Activated T-cell treated with anti-CD3 and anti-CD28 coated beads, Interleukin-2, amount 50 U/mL, for 48 hours (primary cell): ENCODE measurements at regions not wholly inside any gene's neighbourhood (a gene's known extent, or its start where the extent isn't known, plus 50 kb on each side); places are given as distances from the start of the nearest gene placed in this dataset.

Experiments
- DNase-seq, 2 experiments: peaks; one replicate each; pipeline ENCODE4 v3.0.0-alpha.2; 2020

DNA sequence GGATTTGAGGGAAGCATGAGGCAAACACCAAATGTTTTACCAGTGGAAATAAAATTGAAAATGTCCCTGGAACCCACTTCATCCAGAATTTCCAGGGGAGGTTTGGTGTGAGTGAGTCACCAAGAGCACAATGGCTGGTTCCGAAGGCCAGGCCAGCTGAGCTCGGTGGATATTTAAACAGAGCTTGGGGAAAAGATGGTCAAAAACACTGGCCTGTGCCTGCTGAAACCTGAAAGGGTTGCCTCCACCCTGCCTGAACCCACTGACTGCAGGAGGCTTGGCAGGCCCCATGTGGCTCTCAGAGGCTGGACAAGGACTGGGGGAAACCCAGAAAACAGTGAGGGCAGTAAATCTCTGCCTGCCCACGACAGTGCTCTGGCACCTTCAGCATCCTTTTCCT lies 93.9 kb downstream of the TTC32 start:
- no peak for DNase-seq

DNA sequence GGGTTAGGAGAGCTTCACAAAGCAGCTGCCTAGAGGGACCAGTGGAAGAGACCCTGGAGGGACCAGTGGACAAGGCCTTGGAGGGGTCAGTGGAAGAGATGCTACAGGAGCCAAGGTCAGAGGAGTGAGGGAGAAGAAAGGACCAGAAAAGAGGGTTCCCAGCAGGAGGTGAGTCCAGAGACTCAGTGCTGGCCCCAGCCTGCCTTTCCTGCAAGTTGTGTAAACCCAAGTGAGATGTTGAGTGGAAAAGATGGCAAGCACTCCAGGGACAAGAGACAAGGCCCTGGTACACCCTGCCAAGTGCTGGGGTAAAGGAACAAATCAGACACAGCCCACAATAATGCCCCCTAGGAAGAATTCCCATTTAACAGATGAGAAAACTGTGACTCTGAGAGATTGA lies 94.4 kb downstream of the TTC32 start:
- DNase-seq = no peak

DNA sequence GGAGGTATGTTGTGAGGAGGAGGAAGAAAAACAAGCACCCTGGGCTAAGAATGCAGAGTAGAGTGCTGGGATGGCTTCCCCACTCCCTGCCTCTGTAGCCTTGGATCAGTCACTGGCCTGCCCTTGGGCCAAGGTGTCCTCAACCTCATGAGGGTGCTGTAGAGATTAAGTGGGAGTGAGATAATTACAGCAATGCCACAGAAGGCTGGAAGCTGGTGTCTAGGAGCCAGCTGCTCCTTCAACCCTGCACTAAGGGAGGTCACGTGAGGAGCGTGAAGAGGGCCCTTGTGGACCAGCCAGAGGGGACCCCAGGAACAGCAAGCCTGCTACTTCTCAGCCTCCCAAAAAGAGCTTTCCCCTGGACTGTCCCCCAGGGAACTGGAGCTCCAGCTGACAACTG lies 95.2 kb downstream of the TTC32 start:
- DNase-seq = no peak

DNA sequence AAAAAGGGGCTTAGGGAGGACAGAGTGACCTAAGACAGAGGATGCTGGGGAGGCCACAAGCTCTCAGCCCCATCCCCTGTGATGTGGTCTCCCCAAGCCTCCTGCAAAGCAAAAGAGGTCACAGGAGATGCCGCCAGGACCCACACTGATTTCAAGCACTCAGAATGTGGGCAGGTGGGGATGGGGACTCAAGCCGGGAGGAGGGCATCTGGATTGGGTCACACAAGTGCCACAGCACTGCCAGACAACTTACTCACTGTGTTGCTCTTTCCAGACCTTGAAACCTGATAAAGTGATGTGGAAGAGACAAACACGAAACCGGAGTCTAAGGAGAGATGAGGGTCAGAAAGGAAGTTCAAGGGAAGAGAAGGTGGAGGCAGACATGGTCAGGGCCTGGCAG lies 95.7 kb downstream of the TTC32 start:
- DNase-seq = no peak

DNA sequence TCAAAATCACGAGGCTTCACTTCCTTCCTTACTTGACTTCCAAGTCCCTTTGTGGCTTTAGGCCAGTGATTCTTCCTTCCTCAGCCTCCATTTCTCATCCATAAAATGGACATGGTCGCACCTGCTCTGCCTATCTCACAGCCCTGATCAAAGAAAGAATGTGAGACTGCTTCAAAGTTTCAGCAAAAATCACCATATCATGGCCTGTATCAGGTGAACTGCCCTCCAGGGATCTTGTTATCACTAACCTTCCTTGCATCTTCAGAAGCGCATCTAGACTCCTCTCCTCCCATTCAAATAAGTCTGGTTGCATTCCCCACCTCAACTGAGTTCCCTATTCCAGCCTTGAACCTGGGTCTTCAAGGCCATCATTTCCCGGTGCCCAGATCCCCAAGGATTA lies 96.5 kb downstream of the TTC32 start:
- no peak for DNase-seq

DNA sequence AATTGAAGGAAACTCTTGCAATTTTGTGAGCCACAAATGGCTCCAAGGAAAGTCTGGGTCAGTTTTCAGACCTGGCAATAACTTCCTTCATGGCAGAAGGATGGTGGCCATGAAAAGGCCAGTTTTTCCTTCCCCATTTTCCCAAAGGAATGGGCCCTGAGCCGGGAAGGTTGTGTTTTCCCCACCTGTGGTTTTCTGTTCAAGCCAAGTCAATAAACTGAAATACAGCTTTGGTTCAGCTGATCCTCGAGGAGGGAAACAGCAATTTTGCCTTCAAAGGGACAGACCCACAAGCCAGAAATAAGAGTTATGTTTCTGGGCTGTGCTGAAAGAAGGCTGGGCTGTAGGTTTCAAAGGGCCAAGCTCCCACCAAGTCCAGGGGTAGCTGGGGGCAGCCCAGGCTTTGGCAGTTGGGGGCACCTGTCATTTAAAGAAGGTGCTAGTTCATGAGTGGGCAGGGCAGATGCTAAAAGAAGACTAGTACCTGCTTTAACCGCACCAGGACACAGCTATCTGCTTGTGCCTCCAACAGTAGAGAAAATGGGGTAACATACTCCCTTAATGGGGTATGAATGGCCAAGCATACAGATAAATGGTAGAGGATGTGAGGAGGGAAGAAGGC lies 97.0 kb downstream of the TTC32 start:
- no peak for DNase-seq

DNA sequence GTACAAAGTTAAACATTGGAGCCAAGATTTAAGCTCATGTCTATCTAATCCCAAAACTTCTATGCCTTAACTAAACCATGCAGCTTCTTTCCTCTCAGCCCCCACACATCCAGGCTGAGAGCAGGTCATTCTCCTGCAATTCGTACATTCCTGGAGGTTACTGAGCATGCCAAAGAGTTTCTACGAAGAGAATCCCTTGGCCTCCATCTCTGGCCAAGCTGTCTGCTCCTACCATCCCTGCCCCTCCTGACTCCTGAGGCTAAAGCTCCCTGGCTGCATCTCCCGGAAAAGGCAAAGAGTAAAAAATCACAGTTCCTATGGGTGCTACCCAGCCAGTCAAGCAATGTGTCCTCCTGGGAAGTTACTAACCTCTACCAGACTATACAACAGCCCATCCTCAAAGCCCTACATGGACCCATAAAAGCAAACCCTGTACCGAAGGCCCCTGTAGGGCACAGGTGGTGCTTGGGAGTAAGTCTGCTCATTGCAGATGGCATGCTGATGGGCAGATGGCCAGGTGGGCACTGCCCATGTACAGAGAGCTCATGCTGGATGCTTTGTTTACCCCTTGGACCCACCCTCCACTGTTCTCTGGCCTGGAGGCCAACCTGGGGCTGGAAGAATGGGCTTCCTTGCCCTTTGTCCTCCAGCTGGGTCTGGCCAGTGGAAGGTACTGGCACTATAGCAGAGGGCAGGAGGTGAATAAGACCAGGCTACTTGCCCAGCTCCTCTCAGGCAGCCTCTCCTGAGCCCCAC lies 99.5 kb downstream of the TTC32 start:
- DNase-seq = no peak

DNA sequence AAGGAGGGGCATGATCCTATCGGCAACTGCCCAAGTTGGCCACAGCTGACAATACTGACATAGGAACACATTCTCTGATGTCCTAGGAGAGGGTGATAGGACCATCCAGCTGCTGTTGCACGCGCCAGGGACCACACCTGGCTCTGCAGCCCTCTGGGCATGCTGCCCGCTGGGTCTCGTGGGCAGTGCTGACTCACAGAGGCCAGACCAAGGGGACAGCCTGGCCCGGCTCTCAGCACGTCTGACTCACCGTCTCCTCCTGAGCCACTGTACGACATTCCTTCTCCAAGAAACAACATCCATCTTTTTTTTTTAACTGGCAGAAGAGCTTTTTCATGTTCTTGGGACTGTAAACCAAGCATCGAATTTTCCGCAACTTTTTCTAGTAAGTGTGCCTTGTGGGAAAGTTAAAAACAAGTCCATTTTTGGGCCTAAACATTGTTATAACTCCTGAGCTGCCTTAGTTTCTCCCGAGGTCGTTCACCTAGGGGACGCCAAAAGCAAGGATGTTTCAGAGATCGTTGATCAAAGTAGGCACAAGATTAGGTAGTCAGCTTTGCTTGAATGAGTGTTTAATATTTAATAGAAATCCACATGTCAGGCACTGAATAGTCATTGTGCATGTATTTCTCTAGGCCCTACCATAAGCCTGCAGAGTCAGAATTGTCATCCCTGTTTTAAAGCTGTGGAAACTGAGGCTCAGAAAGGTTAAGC lies 100.3 kb downstream of the TTC32 start:
- DNase-seq = no peak

DNA sequence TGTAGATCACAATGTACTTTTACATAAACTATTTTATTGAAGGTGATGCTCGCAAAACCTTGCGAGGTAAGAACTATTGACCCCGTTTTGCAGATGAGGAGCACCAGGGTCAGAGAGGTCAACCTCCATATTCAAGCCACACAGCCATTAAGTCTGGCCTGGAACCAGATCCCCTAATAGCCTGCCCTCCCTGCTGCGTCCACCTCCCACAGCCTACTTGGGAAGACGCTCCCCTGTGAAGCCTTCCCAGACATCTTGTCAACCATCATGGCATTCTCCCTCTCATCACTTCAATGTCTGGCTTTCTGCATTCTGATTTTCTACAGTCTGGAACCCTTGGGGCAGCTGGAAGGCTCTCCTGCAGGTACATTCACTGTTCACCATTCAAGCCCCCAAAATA lies 101.0 kb downstream of the TTC32 start:
- no peak for DNase-seq

DNA sequence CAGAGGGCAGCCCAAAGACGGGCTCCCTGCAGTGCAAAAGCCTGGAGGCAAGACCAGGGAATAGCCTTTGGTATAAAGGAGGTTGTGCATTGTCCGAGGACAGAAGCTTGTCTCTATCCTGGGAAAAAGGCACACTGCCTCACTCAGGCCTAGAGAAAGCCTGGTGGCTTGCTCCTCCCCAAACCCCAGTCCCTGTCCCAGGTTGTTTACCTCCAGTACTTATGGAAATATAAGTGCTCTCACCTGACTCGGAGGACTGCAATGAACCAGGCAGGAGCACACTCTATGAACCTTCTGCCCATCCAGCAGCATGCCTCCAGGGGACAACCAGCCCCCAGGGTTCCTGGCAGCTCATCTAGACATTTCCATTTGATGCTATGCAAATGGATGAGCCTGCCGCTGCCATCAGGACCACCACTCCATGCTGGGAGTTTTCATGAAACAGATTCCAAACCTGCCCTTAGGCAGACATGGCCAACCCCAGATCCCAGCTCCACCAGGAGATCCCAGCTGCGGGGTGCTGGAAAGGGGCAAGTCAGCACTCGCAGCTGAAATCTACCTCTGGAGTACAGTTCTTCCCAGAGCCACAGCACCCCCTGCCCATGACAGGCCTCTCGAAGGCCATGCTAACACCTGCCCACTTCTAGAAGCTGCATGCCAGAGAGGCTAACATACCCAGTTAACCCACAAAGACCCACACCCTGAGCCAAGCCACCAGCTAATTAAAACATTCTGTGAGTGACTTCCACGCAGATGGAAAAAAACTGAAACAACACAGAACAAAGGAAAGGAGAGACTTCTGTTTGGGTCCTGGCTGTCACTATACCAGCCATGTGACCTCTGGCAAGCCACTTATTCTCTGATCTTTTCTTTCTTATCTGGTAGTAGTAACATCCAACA lies 101.7 kb downstream of the TTC32 start:
- no peak for DNase-seq

DNA sequence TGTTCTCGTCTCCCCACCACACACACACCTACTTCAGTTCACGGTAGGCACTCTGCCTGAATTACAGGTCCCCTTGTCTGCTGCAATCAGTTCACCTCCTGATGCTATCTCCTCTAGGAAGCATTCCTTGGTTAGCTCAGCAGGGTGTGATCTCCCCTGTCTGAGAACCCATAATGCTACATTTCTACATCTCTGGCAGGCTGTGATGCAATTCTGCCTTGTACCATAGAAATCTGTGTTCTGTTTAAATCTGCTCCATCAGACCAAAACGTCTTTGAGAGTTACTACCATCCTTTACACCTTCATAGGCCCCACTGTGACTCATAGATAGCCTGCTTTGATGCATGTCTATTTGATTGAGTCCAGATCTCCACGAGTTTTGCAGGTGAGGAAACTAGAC lies 103.9 kb downstream of the TTC32 start:
- DNase-seq = no peak

DNA sequence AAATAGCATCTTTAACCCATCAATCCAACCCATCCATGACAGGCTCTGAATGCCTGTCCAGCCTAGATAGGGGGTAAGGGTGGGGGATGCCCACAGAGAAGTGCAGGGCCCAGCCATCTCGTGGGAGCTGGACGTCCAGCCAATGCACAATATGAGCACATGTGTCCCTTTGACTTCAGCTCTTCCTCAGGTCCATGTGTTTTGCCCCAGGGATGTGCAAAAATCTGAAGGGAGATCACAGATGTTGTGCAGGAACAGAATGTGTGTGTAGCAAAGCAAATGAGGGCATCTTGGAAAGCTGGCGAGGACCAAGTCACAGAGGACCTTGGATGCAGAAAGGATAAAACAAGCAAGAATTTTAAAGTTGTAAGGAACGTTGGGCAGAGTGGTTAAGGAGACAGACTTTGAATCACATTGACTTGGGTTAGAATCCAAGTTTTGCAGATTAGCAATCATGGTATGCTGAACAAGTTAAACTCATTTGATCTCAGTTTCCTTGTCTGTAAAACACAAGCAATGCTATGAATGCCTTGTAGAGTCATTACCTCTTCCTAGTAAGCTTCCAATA lies 104.5 kb downstream of the TTC32 start:
- no peak for DNase-seq

DNA sequence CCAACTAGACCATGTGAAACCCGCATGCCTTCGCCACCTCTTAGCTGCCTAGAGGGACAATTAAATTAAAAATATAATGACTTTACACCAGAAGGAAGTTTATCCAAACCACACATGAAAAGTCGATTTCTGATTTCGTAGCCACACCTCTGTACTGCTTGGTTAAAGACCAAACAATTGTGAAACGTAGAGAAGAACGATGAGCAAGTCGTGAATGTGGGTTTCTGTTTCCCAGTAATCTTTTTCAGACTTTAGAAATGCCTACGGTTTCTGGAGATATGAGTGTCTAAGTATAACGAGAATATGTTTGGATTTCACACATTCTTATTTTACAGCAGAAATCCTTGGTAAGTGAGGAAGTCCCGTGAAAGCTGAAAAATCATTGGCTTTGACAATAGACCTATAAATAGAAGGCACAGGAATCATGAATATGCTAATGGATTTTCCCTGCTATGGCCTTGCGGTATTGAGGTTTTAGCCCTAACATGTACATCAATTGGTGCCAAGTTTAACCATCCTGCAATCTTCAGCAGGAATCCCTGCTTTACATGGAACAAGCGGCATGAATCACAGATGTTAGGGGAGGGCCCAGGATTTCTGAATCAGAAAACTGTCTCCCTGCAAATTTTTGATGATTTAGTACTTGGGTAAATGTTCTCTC lies 105.6 kb downstream of the TTC32 start:
- no peak for DNase-seq

DNA sequence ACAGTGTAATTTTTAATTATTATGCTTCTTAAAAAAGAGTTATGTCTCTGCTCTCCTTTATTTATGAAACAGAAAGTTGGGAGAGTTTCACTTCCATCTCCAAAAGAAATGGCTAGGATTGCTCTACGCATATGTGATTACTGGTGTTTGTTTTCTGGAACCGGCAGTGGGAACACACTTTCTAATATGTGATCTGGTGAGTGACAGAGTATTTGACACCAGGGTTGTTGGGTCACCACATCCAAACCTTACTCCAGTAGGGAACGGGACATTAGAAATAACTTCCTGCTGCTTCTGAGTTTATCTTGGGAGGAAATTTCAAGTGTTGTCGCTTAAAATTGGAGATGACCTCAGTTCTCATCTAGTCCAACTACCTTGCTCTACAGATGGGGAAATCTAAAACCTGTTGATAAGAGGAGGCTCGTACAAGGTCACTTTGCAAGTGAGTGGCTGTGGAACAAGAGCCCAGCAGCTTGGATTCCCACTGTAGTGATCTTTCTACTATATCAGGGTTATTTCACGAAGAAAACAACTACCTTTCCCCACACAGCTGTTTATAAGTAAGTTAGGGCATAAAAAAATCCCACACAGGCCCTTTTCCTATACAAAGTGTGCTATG lies 108.5 kb downstream of the TTC32 start:
- DNase-seq = no peak

DNA sequence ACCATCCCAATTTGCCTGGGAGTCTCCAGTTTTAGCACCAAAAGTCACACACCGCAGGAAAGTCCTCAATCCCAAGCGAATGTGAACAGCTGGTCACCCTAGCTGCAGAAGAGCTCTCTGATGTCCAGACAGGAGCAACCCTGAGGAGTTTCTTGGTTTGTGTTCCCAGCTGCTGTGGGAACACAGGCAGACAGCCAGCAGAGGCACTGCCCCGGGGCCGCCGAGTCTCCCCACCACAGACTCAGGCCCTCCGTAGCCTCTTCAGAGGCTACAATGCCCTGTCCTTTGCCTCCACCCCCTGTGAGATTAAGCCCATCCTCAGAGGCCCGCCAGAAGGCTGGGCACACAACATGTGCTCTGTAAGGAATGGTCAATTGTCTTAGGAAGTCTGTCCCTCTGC lies 111.5 kb downstream of the TTC32 start:
- no peak for DNase-seq

DNA sequence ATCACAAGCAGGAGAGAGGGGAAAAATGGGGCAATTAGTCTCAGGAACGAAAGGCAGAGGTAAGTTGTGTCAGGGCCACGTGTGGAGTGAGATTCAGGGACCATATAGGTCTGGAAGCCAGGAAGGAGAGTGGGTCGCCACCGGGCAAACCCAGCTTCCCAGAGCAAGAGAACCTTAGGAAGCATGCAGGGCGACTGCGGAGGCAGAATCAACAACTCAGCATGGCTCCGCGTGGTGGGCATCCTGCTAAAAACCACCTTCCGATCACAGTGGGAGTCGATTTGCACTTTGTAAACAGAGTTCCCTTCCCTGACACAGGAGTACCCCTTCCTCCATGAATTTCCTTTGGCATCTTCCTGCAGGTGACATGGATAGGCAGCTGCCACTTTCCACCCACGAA lies 114.6 kb downstream of the TTC32 start:
- DNase-seq = no peak

DNA sequence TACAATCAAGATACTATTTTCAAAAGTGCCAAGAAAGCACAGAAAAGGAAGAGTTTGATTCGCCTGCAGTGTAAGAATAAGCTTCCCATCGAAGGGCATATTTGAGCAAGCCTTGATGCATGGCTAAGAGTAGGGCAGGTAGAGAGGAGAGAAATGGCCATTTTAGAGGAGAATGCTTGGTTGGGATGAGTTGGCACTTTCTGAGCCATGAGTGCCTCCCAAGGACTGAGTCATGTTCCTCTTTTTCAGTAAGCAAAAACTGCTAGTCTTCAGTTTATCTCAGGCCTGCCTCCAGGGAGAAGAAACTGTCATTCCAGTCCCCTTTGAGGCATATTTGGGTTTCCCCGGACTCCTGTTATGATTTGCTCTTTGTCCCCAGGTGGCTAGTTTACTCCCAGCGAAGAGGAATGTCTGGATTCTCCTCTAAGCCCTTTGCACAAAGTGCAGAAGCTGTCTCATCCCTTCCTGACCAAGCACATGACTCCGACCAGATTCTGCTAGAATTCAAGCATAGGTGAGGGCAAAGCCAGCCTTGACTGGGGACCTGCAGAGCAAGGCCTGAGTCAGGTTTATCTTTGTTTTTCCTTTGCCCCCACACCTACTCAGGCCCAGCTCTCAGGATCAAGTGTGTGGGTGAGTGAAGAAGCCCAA lies 115.2 kb downstream of the TTC32 start:
- DNase-seq = peak; percentile 17 to 20

DNA sequence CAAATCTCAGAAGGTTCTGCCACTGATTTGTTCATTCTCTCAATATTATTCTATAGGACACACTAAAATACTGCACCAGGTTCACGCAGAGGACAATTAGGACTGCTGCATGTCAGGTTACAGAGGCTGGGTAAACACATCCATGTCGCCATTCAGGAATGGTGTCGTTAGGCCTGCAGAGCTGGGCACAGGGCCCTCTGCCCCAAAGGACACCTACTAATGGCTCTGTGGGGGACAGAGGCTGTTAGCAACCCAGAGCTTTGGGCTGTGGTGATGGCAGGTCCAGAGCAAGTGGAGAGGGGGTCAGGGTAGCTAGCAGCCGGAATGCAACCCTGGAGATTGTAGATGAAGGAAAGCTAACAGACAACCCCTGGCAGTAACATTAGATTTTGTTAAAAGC lies 115.9 kb downstream of the TTC32 start:
- DNase-seq = no peak

DNA sequence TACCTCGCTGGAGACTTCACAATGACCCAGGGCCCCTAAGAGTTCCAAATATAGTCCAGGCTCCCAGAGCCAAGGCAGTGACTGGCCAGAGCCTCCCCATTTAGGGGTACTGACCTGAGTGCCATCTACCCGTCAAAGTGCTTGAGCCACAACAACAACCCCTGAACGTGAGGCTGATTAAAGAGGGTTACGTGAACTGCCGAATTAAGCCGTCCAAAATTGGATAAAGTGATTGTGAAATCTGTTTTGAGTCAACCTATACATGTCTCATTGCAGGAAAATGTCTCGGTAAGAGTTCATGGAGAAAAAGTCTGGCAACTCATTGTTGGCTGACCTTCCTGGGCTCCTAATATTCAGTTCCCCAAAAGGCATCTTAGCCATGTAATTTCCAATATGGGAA lies 116.3 kb downstream of the TTC32 start:
- no peak for DNase-seq

DNA sequence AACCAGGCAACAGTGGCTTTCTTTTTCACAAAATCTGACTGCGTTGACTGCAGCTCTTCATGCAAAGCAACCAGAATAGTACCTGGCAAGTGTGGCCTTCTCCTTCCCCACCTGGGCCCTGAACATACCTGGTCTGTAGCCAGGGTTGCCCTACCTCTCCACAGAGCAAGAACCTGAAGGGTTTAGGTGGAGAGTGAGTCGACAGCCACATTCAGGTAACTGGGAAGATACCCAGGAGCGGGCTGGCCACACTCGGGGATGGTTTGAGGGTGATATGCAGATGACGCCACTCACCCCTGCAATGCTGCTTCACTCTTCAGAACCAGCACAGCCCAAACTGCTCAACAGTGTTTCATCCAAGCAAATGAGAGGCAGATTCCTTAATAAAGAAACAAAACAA lies 117.3 kb downstream of the TTC32 start:
- DNase-seq = no peak

DNA sequence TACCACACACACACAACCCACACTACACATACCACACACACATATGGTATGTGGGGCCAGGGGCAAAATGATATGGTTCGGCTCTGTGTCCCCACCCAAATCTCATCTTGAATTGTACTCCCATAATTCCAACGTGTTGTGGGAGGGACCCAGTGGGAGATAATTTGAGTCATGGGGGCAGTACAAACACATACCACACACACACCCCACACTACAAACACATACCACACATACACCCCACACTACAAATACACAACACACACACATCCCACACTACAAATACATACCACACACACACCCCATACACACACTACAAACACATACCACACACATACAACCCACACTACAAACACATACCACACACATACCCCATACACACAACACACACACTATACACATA lies 117.8 kb downstream of the TTC32 start:
- no peak for DNase-seq
